ENCODE measurements at regions not wholly inside any gene's neighbourhood (a gene's known extent, or its start where the extent isn't known, plus 50 kb on each side); places are given as distances from the start of the nearest gene placed in this dataset.
A peak's percentile ranks its signal among the peaks of the same experiment; 100 is the strongest.
"Not testable (repeated sequence)": the region's sequence is repeated elsewhere in the genome, so short reads cannot be mapped to it uniquely, and the experiment has no call there.

GRCh38 chr6:85078058-85078457, 313.7 kb upstream of the TBX18 start:
- peak; percentile 62 for DNase-seq (ENCODE audit: low read depth)
- Histone ChIP-seq H3K27me3 (ENCODE audit: control insufficient read depth, insufficient read depth, low read length) (no peaks in the 10 kb centered on the region; the same call in 1 of the 2 replicates), H3K4me3 (ENCODE audit: low read depth, low read length) (no peak overlapping the region), H3K36me3 (ENCODE audit: control insufficient read depth, insufficient read depth, low read length) (no peaks in the 10 kb centered on the region)
- TF ChIP-seq CTCF (IDR thresholded peaks at IDR 0.05; ENCODE audit: insufficient read depth, low read depth, low read length) = no peak
- CTCF ChIA-PET = interaction anchor here (1.8 kb wide), 1 partner anchor 40 kb away, joined by 4 read pairs; no protein-coding TSS in a partner anchor
- POLR2A ChIA-PET = no interaction called here

- no peak for DNase-seq (ENCODE audit: low read depth)
- no peaks in the 10 kb centered on the region; the same call in 1 of the 2 replicates for H3K27me3 ChIP-seq (ENCODE audit: control insufficient read depth, insufficient read depth, low read length)
- H3K4me3 ChIP-seq (ENCODE audit: low read depth, low read length) = no peak overlapping the region
- ChIA-PET CTCF (no interaction called here), POLR2A (interaction anchor here (0.6 kb wide), 1 partner anchor 76 kb away, joined by 3 read pairs; no protein-coding TSS in a partner anchor)
- TF ChIP-seq CTCF (IDR thresholded peaks at IDR 0.05; ENCODE audit: insufficient read depth, low read depth, low read length) = no peak
- no peaks in the 10 kb centered on the region for H3K36me3 ChIP-seq (ENCODE audit: control insufficient read depth, insufficient read depth, low read length)
Measured at GRCh38 chr6:85077098-85077497, 312.7 kb upstream of the TBX18 start.

- H3K4me3 ChIP-seq (ENCODE audit: low read depth, low read length); DNase-seq (ENCODE audit: low read depth); H3K27me3 ChIP-seq (ENCODE audit: control insufficient read depth, insufficient read depth, low read length); H3K36me3 ChIP-seq (ENCODE audit: control insufficient read depth, insufficient read depth, low read length); CTCF ChIA-PET; POLR2A ChIA-PET: not testable (repeated sequence)
Measured at GRCh38 chr6:85071845-85072244, 307.4 kb upstream of the TBX18 start.

GRCh38 chr6:85069577-85069976, 305.2 kb upstream of the TBX18 start:
- no peak for DNase-seq (ENCODE audit: low read depth)
- Histone ChIP-seq H3K4me3 (ENCODE audit: low read depth, low read length) (no peak overlapping the region), H3K27me3 (ENCODE audit: control insufficient read depth, insufficient read depth, low read length) (peaks cover 2% of the 10 kb centered on the region), H3K36me3 (ENCODE audit: control insufficient read depth, insufficient read depth, low read length) (no peaks in the 10 kb centered on the region)
- POLR2A ChIA-PET = no interaction called here
- no peak for TF ChIP-seq CTCF (IDR thresholded peaks at IDR 0.05; ENCODE audit: insufficient read depth, low read depth, low read length)
- CTCF ChIA-PET = no interaction called here

GRCh38 chr6:85068221-85068620, 303.8 kb upstream of the TBX18 start:
- no peak overlapping the region for H3K4me3 ChIP-seq (ENCODE audit: low read depth, low read length)
- DNase-seq (ENCODE audit: low read depth) = no peak
- POLR2A ChIA-PET = no interaction called here
- no peak for TF ChIP-seq CTCF (IDR thresholded peaks at IDR 0.05; ENCODE audit: insufficient read depth, low read depth, low read length)
- H3K36me3 ChIP-seq (ENCODE audit: control insufficient read depth, insufficient read depth, low read length) = no peaks in the 10 kb centered on the region
- peaks cover 2% of the 10 kb centered on the region; the same call in 1 of the 2 replicates for H3K27me3 ChIP-seq (ENCODE audit: control insufficient read depth, insufficient read depth, low read length)
- CTCF ChIA-PET = no interaction called here

- no peak for DNase-seq (ENCODE audit: low read depth)
- POLR2A ChIA-PET = no interaction called here
- TF ChIP-seq CTCF (IDR thresholded peaks at IDR 0.05; ENCODE audit: insufficient read depth, low read depth, low read length) = no peak
- no peak overlapping the region for H3K4me3 ChIP-seq (ENCODE audit: low read depth, low read length)
- peaks cover 2% of the 10 kb centered on the region; the same call in 1 of the 2 replicates for H3K27me3 ChIP-seq (ENCODE audit: control insufficient read depth, insufficient read depth, low read length)
- H3K36me3 ChIP-seq (ENCODE audit: control insufficient read depth, insufficient read depth, low read length) = no peaks in the 10 kb centered on the region
- CTCF ChIA-PET = no interaction called here
Measured at GRCh38 chr6:85066266-85066665, 301.9 kb upstream of the TBX18 start.

All from BJ (cell line).